ENCODE measurements at regions not wholly inside any gene's neighbourhood (a gene's known extent, or its start where the extent isn't known, plus 50 kb on each side); places are given as distances from the start of the nearest gene placed in this dataset.

- H3K27me3 ChIP-seq (ENCODE audit: insufficient read depth, low read depth): no peaks in the 10 kb centered on the region
- no peaks in the 10 kb centered on the region for H3K79me2 ChIP-seq (ENCODE audit: insufficient read depth, low read depth)
- H3K27ac ChIP-seq: no peak overlapping the region
- H3K36me3 ChIP-seq (ENCODE audit: insufficient read depth): no peaks in the 10 kb centered on the region
- H3K4me3 ChIP-seq (IDR thresholded peaks at IDR 0.05; ENCODE audit: insufficient read depth, low read depth, low read length): no peak overlapping the region
- H3K4me2 ChIP-seq: no peak overlapping the region
- H3K4me1 ChIP-seq (ENCODE audit: low read depth, poor library complexity, severe bottlenecking): no peaks in the 10 kb centered on the region
- H4K20me1 ChIP-seq (ENCODE audit: insufficient read depth): no peaks in the 10 kb centered on the region
- no peak overlapping the region for H2AFZ ChIP-seq (ENCODE audit: low read depth)
- no peak for TF ChIP-seq CTCF (conservative IDR thresholded peaks at IDR 0.05; ENCODE audit: low read depth, low read length)
- no peak overlapping the region for H3K9ac ChIP-seq
Observed at GRCh38 chr2:153213022-153213421, 265.5 kb downstream of the RPRM start.

- no peaks in the 10 kb centered on the region for H3K4me1 ChIP-seq (ENCODE audit: low read depth, poor library complexity, severe bottlenecking)
- no peak overlapping the region for H3K27ac ChIP-seq
- no peak overlapping the region for H2AFZ ChIP-seq (ENCODE audit: low read depth)
- H3K27me3 ChIP-seq (ENCODE audit: insufficient read depth, low read depth): no peaks in the 10 kb centered on the region
- H3K4me2 ChIP-seq: no peak overlapping the region
- H4K20me1 ChIP-seq (ENCODE audit: insufficient read depth): no peaks in the 10 kb centered on the region
- H3K9ac ChIP-seq: no peak overlapping the region
- TF ChIP-seq CTCF (conservative IDR thresholded peaks at IDR 0.05; ENCODE audit: low read depth, low read length): no peak
- H3K36me3 ChIP-seq (ENCODE audit: insufficient read depth): no peaks in the 10 kb centered on the region
- no peak overlapping the region for H3K4me3 ChIP-seq (IDR thresholded peaks at IDR 0.05; ENCODE audit: insufficient read depth, low read depth, low read length)
- H3K79me2 ChIP-seq (ENCODE audit: insufficient read depth, low read depth): no peaks in the 10 kb centered on the region
Observed at GRCh38 chr2:153197402-153198386, 280.9 kb downstream of the RPRM start.

GRCh38 chr2:153196378-153197058, 282.0 kb downstream of the RPRM start:
- Histone ChIP-seq H3K9ac (no peak overlapping the region), H3K4me3 (IDR thresholded peaks at IDR 0.05; ENCODE audit: insufficient read depth, low read depth, low read length) (no peak overlapping the region), H3K36me3 (ENCODE audit: insufficient read depth) (no peaks in the 10 kb centered on the region)

GRCh38 chr2:153195342-153195741, 283.2 kb downstream of the RPRM start:
- Histone ChIP-seq H3K9ac (no peak overlapping the region), H4K20me1 (ENCODE audit: insufficient read depth) (no peaks in the 10 kb centered on the region), H3K36me3 (ENCODE audit: insufficient read depth) (no peaks in the 10 kb centered on the region), H3K79me2 (ENCODE audit: insufficient read depth, low read depth) (no peaks in the 10 kb centered on the region), H3K4me1 (ENCODE audit: low read depth, poor library complexity, severe bottlenecking) (no peaks in the 10 kb centered on the region), H3K4me2 (no peak overlapping the region), H3K4me3 (IDR thresholded peaks at IDR 0.05; ENCODE audit: insufficient read depth, low read depth, low read length) (no peak overlapping the region), H2AFZ (ENCODE audit: low read depth) (no peak overlapping the region), H3K27me3 (ENCODE audit: insufficient read depth, low read depth) (no peaks in the 10 kb centered on the region), H3K27ac (no peak overlapping the region)
- TF ChIP-seq CTCF (conservative IDR thresholded peaks at IDR 0.05; ENCODE audit: low read depth, low read length): no peak

More at GRCh38 chr2:153196378-153197058, 282.0 kb downstream of the RPRM start:
- no peak for TF ChIP-seq CTCF (conservative IDR thresholded peaks at IDR 0.05; ENCODE audit: low read depth, low read length)
- Histone ChIP-seq H2AFZ (ENCODE audit: low read depth) (no peak overlapping the region), H3K4me1 (ENCODE audit: low read depth, poor library complexity, severe bottlenecking) (no peaks in the 10 kb centered on the region), H3K27me3 (ENCODE audit: insufficient read depth, low read depth) (no peaks in the 10 kb centered on the region), H4K20me1 (ENCODE audit: insufficient read depth) (no peaks in the 10 kb centered on the region), H3K4me2 (no peak overlapping the region), H3K79me2 (ENCODE audit: insufficient read depth, low read depth) (no peaks in the 10 kb centered on the region), H3K27ac (no peak overlapping the region)

Data from KMS-11 (cell line).